OCI-LY3 (cell line): ENCODE measurements at regions not wholly inside any gene's neighbourhood (a gene's known extent, or its start where the extent isn't known, plus 50 kb on each side); places are given as distances from the start of the nearest gene placed in this dataset.

Experiments
- H2AFZ ChIP-seq: fragments of 200-600, 300-600 bp; shearing (Covaris generic); 2 replicates; pipeline ENCODE4 v1.6.0; 2014; ENCODE audit warnings: antibody characterized with exemption, low read depth, low read length
- H3K27ac ChIP-seq: fragments of 200-600, 300-600 bp; sonication (generic); 2 replicates; pipeline ENCODE4 v1.5.1; 2014; ENCODE audit warnings: mild to moderate bottlenecking, low read length, moderate library complexity, mixed read lengths
- H3K27me3 ChIP-seq: fragments of 200-600, 300-600 bp; sonication (generic); 2 replicates; pipeline ENCODE4 v1.6.1; 2014; ENCODE audit warnings: low read depth, low read length, mixed read lengths
- H3K36me3 ChIP-seq: fragments of 200-600, 300-600 bp; sonication (generic); replicated peaks from 2 replicates; pipeline ENCODE3; 2014; ENCODE audit warnings: low read depth, low read length, mixed read lengths
- H3K4me1 ChIP-seq: fragments of 300-600, 200-600 bp; sonication (generic); 2 replicates; pipeline ENCODE4 v1.6.1; 2014; ENCODE audit warnings: low read length, mixed read lengths
- H3K4me2 ChIP-seq: fragments of 200-600, 300-600 bp; sonication (generic); 2 replicates; pipeline ENCODE4 v1.6.1; 2014; ENCODE audit warnings: low read length, mixed read lengths
- H3K4me3 ChIP-seq: fragments of 300-600, 200-600 bp; sonication (generic); 2 replicates; pipeline ENCODE4 v1.5.1; 2014; ENCODE audit warnings: antibody characterized with exemption, mild to moderate bottlenecking, low read length, moderate library complexity
- H3K79me2 ChIP-seq: fragments of 300-600, 200-600 bp; shearing (Covaris generic); 2 replicates; pipeline ENCODE4 v1.6.1; 2014; ENCODE audit warnings: mild to moderate bottlenecking, low read length, mixed read lengths
- H3K9ac ChIP-seq: fragments of 300-600, 200-600 bp; shearing (Covaris generic); 2 replicates; pipeline ENCODE4 v1.6.0; 2014; ENCODE audit warnings: mild to moderate bottlenecking, low read length, moderate library complexity
- H3K9me3 ChIP-seq: fragments of 200-600, 300-600 bp; shearing (Covaris generic); 2 replicates; pipeline ENCODE4 v1.6.1; 2014; ENCODE audit warnings: low read length, mixed read lengths; ENCODE audit not compliant: insufficient read depth
- H4K20me1 ChIP-seq: fragments of 200-600, 300-600 bp; sonication (generic); 2 replicates; pipeline ENCODE4 v1.6.1; 2016; ENCODE audit warnings: low read length, mixed read lengths; ENCODE audit not compliant: insufficient read depth
- EZH2phosphoT487 ChIP-seq: fragments of 200-600 bp; shearing (Covaris generic); IDR thresholded peaks from 2 replicates; pipeline ENCODE4 v1.6.1; 2018; ENCODE audit warnings: antibody characterized with exemption, mixed run types, low read depth
- TF ChIP-seq, protein P1 (sequence below): fragments of 200-600, 300-600 bp; sonication (generic); IDR thresholded peaks from 2 replicates; pipeline ENCODE4 v1.5.1; 2014; ENCODE audit warnings: antibody characterized with exemption, low read length, low read depth

DNA sequence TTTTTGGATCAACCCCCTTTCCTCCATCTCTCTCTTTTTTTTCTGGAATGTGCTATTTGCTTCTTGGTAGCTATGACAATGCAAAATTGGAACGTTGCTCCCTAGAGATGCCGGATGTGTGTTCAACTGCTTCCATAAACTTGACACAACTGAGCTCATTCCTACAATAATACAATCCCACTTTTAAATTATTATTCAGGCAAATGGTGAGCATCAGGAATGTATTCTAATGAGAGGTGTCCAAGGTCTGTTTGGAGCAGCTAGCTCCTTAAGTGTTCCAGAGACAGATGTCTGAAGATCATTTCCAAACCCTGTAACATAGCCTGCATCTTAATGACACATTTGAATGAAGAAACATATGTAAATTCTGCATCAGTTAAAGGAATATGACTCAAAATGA, 518.4 kb downstream of the TAF11L14 start:
- Histone ChIP-seq H3K9ac (no peak overlapping the region), H3K79me2 (no peaks in the 10 kb centered on the region), H4K20me1 (no peaks in the 10 kb centered on the region), H3K36me3 (no peaks in the 10 kb centered on the region), H3K4me3 (no peak overlapping the region), H2AFZ (no peak overlapping the region), H3K4me1 (no peaks in the 10 kb centered on the region), H3K4me2 (no peak overlapping the region), H3K27ac (no peak overlapping the region), H3K27me3 (no peaks in the 10 kb centered on the region), H3K9me3 (no peaks in the 10 kb centered on the region)
- TF ChIP-seq EZH2phosphoT487: no peak
- TF ChIP-seq, protein P1, sequence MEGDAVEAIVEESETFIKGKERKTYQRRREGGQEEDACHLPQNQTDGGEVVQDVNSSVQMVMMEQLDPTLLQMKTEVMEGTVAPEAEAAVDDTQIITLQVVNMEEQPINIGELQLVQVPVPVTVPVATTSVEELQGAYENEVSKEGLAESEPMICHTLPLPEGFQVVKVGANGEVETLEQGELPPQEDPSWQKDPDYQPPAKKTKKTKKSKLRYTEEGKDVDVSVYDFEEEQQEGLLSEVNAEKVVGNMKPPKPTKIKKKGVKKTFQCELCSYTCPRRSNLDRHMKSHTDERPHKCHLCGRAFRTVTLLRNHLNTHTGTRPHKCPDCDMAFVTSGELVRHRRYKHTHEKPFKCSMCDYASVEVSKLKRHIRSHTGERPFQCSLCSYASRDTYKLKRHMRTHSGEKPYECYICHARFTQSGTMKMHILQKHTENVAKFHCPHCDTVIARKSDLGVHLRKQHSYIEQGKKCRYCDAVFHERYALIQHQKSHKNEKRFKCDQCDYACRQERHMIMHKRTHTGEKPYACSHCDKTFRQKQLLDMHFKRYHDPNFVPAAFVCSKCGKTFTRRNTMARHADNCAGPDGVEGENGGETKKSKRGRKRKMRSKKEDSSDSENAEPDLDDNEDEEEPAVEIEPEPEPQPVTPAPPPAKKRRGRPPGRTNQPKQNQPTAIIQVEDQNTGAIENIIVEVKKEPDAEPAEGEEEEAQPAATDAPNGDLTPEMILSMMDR: no peak

DNA sequence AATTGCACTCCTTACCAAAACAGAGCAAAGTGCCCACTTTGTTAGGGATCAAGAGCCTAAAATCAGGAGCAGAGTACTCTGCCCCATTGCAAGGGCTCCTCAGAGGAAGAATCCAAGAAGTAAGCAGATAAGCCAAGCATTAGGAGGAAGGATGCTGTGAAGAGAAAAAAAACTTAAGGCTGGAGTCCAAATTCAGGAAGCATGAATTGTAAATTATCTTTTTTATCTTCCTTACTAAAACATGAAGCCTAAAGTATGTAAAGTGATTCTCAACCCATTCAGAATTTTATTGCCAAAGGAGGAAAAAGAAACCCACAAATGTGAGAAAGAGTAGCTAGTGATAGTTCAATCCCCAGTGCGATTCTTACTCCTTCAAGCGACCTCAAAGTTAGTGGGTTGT, 523.9 kb downstream of the TAF11L14 start:
- no peak overlapping the region for H3K4me3 ChIP-seq
- H3K4me2 ChIP-seq: no peak overlapping the region
- H3K27ac ChIP-seq: no peak overlapping the region
- no peak overlapping the region for H3K9ac ChIP-seq
- no peaks in the 10 kb centered on the region for H3K36me3 ChIP-seq
- H3K9me3 ChIP-seq: no peaks in the 10 kb centered on the region
- no peak overlapping the region for H2AFZ ChIP-seq
- H3K4me1 ChIP-seq: no peaks in the 10 kb centered on the region
- no peaks in the 10 kb centered on the region for H3K27me3 ChIP-seq
- no peak for TF ChIP-seq EZH2phosphoT487
- TF ChIP-seq, protein P1: no peak
- H4K20me1 ChIP-seq: no peaks in the 10 kb centered on the region
- H3K79me2 ChIP-seq: no peaks in the 10 kb centered on the region

DNA sequence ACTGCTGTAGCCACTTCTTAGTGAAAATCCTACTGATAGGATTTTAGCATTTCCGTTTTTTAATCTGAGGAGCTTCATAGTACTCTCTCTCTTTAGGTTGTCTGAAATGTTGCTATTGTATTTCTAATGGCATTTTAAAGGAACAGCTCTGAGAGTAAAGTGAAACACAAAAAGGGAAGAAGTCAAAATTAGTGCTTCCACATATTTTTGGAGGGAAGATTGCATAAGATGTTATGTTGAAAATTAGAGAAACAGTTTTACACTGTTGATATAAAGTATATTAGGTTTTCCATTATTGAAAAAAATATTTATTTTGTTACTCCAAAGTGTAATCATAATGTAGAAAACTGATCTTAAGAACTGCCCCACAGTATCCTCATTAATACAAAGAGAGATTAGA, 525.1 kb downstream of the TAF11L14 start:
- H3K27ac ChIP-seq: no peak overlapping the region
- no peaks in the 10 kb centered on the region for H4K20me1 ChIP-seq
- no peak overlapping the region for H3K4me3 ChIP-seq
- H3K9me3 ChIP-seq: no peaks in the 10 kb centered on the region
- no peaks in the 10 kb centered on the region for H3K27me3 ChIP-seq
- no peak overlapping the region for H2AFZ ChIP-seq
- H3K79me2 ChIP-seq: no peaks in the 10 kb centered on the region
- no peak overlapping the region for H3K9ac ChIP-seq
- no peak for TF ChIP-seq EZH2phosphoT487
- TF ChIP-seq, protein P1: no peak
- no peaks in the 10 kb centered on the region for H3K36me3 ChIP-seq
- H3K4me1 ChIP-seq: no peaks in the 10 kb centered on the region
- no peak overlapping the region for H3K4me2 ChIP-seq

DNA sequence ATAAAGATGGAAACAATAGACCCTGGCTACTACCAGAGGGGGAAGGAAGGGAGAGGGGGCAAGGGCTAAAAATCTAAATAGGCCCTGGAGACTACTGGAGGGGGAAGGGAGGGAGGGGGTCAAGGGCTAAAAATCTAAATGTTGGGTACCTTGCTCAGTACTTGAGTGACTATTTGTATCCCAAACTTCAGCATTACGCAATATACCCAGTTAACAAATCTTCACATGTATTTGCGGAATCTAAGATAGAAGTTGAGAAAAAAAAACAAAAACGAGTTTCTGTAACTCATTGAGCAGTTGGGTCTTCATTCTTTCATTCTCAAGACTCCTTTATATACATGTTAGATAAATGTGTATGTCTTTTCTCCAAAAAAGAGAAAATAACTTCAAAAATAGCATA, 537.4 kb downstream of the TAF11L14 start:
- H3K4me3 ChIP-seq: no peak overlapping the region
- H2AFZ ChIP-seq: no peak overlapping the region
- no peaks in the 10 kb centered on the region for H3K27me3 ChIP-seq
- no peaks in the 10 kb centered on the region for H3K79me2 ChIP-seq
- TF ChIP-seq EZH2phosphoT487: no peak
- TF ChIP-seq, protein P1: no peak
- no peak overlapping the region for H3K27ac ChIP-seq
- H4K20me1 ChIP-seq: no peaks in the 10 kb centered on the region
- no peaks in the 10 kb centered on the region for H3K4me1 ChIP-seq
- H3K4me2 ChIP-seq: no peak overlapping the region
- H3K9ac ChIP-seq: no peak overlapping the region
- no peaks in the 10 kb centered on the region for H3K9me3 ChIP-seq
- H3K36me3 ChIP-seq: no peaks in the 10 kb centered on the region
